Naive thymus-derived CD4-positive, alpha-beta T cell (primary cell): ENCODE measurements at regions not wholly inside any gene's neighbourhood (a gene's known extent, or its start where the extent isn't known, plus 50 kb on each side); places are given as distances from the start of the nearest gene placed in this dataset.

ENCODE experiments used
- ATAC-seq: fragments of 150-1000 bp; cut with Tn5 transposase; 2 replicates; pipeline ENCODE4 v1.10.0; 2021; ENCODE audit warnings: mild to moderate bottlenecking, moderate library complexity
- CTCF ChIA-PET: fragments of 350-600 bp; sonication (Branson Sonifier 250); formaldehyde crosslinking; loops from one replicate; lab custom pipeline; 2021; ENCODE audit warnings: antibody characterized with exemption; lab: Charles Lee
- POLR2A ChIA-PET: fragments of 350-600 bp; sonication (Branson Sonifier 250); formaldehyde crosslinking; loops from one replicate; lab custom pipeline; 2021; ENCODE audit warnings: antibody characterized with exemption, inconsistent platforms; lab: Charles Lee
- DNase-seq, 9 donors: peaks; one replicate each; pipeline versions ENCODE4 v3.0.0 to v3.0.0-alpha.2; 2020 to 2022; ENCODE audit warnings: mixed read lengths in 1 of 9
- H3K27ac ChIP-seq: one replicate; pipeline ENCODE4 v1.7.0; 2013; ENCODE audit warnings: mild to moderate bottlenecking, low read depth, low read length, moderate library complexity
- H3K27me3 ChIP-seq, 2 donors: one replicate each; pipeline ENCODE4 v1.7.0; 2013; ENCODE audit warnings: low read length in 2 of 2, mild to moderate bottlenecking in 2 of 2, moderate library complexity in 2 of 2; ENCODE audit not compliant: control insufficient read depth in 2 of 2, insufficient read depth in 2 of 2
- H3K36me3 ChIP-seq, 3 experiments: 1 replicate in 2 of 3; 2 replicates in 1 of 3; pipeline ENCODE4 v1.7.0; 2013; ENCODE audit warnings: low read length in 3 of 3, mild to moderate bottlenecking in 3 of 3, moderate library complexity in 1 of 3; ENCODE audit not compliant: insufficient read depth in 3 of 3, control insufficient read depth in 2 of 3
- H3K4me1 ChIP-seq, 2 donors: one replicate each; pipeline ENCODE4 v1.7.0; 2013; ENCODE audit warnings: low read length in 2 of 2, mild to moderate bottlenecking in 2 of 2, moderate library complexity in 1 of 2; ENCODE audit not compliant: control insufficient read depth in 2 of 2, insufficient read depth in 2 of 2
- H3K4me3 ChIP-seq: 2 replicates; pipeline ENCODE4 v1.7.0; 2013; ENCODE audit warnings: mild to moderate bottlenecking, low read length
- H3K9me3 ChIP-seq, 3 experiments: 1 replicate in 2 of 3; 2 replicates in 1 of 3; pipeline ENCODE4 v1.7.0; 2013; ENCODE audit warnings: low read length in 3 of 3; ENCODE audit not compliant: control insufficient read depth in 2 of 3
- H3K27ac Mint-ChIP-seq, 9 donors: one replicate each; pipeline ENCODE4 v1.8.0; 2020 to 2022; ENCODE audit warnings: mixed read lengths in 9 of 9, mild to moderate bottlenecking in 8 of 9, moderate library complexity in 5 of 9, inconsistent platforms in 2 of 9
- H3K27me3 Mint-ChIP-seq, 5 donors: one replicate each; pipeline ENCODE4 v1.8.0; 2021 to 2022; ENCODE audit warnings: mixed read lengths in 5 of 5, mild to moderate bottlenecking in 1 of 5
- H3K36me3 Mint-ChIP-seq, 5 donors: one replicate each; pipeline ENCODE4 v1.8.0; 2020 to 2022; ENCODE audit warnings: mixed read lengths in 5 of 5, mild to moderate bottlenecking in 3 of 5, inconsistent platforms in 1 of 5
- H3K4me1 Mint-ChIP-seq, 7 donors: one replicate each; pipeline ENCODE4 v1.8.0; 2020 to 2022; ENCODE audit warnings: mixed read lengths in 7 of 7, mild to moderate bottlenecking in 3 of 7, inconsistent platforms in 1 of 7
- H3K4me3 Mint-ChIP-seq, 10 donors: one replicate each; pipeline ENCODE4 v1.8.0; 2020 to 2022; ENCODE audit warnings: mild to moderate bottlenecking in 10 of 10, mixed read lengths in 10 of 10, moderate library complexity in 6 of 10, inconsistent platforms in 2 of 10
- H3K9me3 Mint-ChIP-seq, 11 donors: one replicate each; pipeline ENCODE4 v1.8.0; 2020 to 2022; ENCODE audit warnings: mixed read lengths in 11 of 11, mild to moderate bottlenecking in 4 of 11, inconsistent platforms in 1 of 11, moderate library complexity in 1 of 11
- intact Hi-C, 2 donors: fragments of 100-400 bp; cut with micrococcal nuclease; formaldehyde crosslinking; loops; one replicate each; pipeline ENCODE4 v1.15.1; 2023

- ATAC-seq = no peak
- Mint-ChIP-seq H3K9me3 (peaks cover 5 to 23% (median 18%) of the 10 kb centered on the region in 11 donors), H3K4me3 (peak overlapping the region in 1 of 10 donors; percentile 22)
Observed at GRCh38 chr5:3412146-3412545, 183.5 kb upstream of the IRX1 start.

GRCh38 chr5:3411363-3411762 is 184.3 kb upstream of the IRX1 start:
- no peaks in the 10 kb centered on the region for H3K4me1 ChIP-seq
- peaks cover 5 to 30% (median 19%) of the 10 kb centered on the region in 11 donors for H3K9me3 Mint-ChIP-seq
- no peak for ATAC-seq
- no peaks in the 10 kb centered on the region for H3K9me3 ChIP-seq
- H3K4me3 Mint-ChIP-seq = no peak overlapping the region
- peaks cover 0 to 8% (median 4%) of the 10 kb centered on the region in 7 donors for H3K4me1 Mint-ChIP-seq
- H3K36me3 Mint-ChIP-seq = peaks cover 0 to 11% (median 0%) of the 10 kb centered on the region in 5 donors
- H3K4me3 ChIP-seq = no peak overlapping the region
- peaks cover 0 to 9% (median 0%) of the 10 kb centered on the region in 5 donors for H3K27me3 Mint-ChIP-seq
- POLR2A ChIA-PET = no interaction called here
- CTCF ChIA-PET = no interaction called here
- DNase-seq = no peak
- H3K27me3 ChIP-seq = no peaks in the 10 kb centered on the region
- H3K27ac ChIP-seq = no peak overlapping the region
- H3K36me3 ChIP-seq = no peaks in the 10 kb centered on the region
- intact Hi-C loops = no loop called here
- H3K27ac Mint-ChIP-seq = no peak overlapping the region

More at GRCh38 chr5:3412146-3412545, 183.5 kb upstream of the IRX1 start:
- Histone ChIP-seq H3K4me1 (no peaks in the 10 kb centered on the region), H3K36me3 (no peaks in the 10 kb centered on the region), H3K9me3 (no peaks in the 10 kb centered on the region), H3K4me3 (no peak overlapping the region), H3K27ac (no peak overlapping the region), H3K27me3 (no peaks in the 10 kb centered on the region)
- POLR2A ChIA-PET = no interaction called here
- Mint-ChIP-seq H3K27ac (no peak overlapping the region), H3K4me1 (peaks cover 0 to 8% (median 4%) of the 10 kb centered on the region in 7 donors), H3K27me3 (peaks cover 0 to 12% (median 0%) of the 10 kb centered on the region in 5 donors), H3K36me3 (peaks cover 0 to 11% (median 0%) of the 10 kb centered on the region in 5 donors)
- intact Hi-C loops = no loop called here
- DNase-seq = no peak
- CTCF ChIA-PET = no interaction called here

- DNase-seq = no peak
- intact Hi-C loops = no loop called here
- ChIA-PET CTCF (no interaction called here), POLR2A (no interaction called here)
- Mint-ChIP-seq H3K27ac (no peak overlapping the region), H3K9me3 (peaks cover 4 to 33% (median 13%) of the 10 kb centered on the region in 11 donors), H3K36me3 (peaks cover 0 to 8% (median 0%) of the 10 kb centered on the region in 5 donors), H3K4me1 (no peaks in the 10 kb centered on the region), H3K27me3 (no peaks in the 10 kb centered on the region), H3K4me3 (no peak overlapping the region)
- Histone ChIP-seq H3K27me3 (no peaks in the 10 kb centered on the region), H3K4me3 (no peak overlapping the region), H3K9me3 (no peaks in the 10 kb centered on the region), H3K36me3 (no peaks in the 10 kb centered on the region), H3K27ac (no peak overlapping the region), H3K4me1 (no peaks in the 10 kb centered on the region)
- ATAC-seq = no peak
Observed at GRCh38 chr5:3401635-3402034, 194.0 kb upstream of the IRX1 start.

- POLR2A ChIA-PET = no interaction called here
- CTCF ChIA-PET = no interaction called here
- ATAC-seq = no peak
- peaks cover 0 to 8% (median 0%) of the 10 kb centered on the region in 5 donors for H3K36me3 Mint-ChIP-seq
- H3K27me3 ChIP-seq = no peaks in the 10 kb centered on the region
- no peaks in the 10 kb centered on the region for H3K4me1 ChIP-seq
- peaks cover 4 to 24% (median 12%) of the 10 kb centered on the region in 11 donors for H3K9me3 Mint-ChIP-seq
- H3K4me1 Mint-ChIP-seq = no peaks in the 10 kb centered on the region
- no peaks in the 10 kb centered on the region for H3K9me3 ChIP-seq
- H3K4me3 ChIP-seq = no peak overlapping the region
- intact Hi-C loops = no loop called here
- no peak overlapping the region for H3K27ac ChIP-seq
- no peaks in the 10 kb centered on the region for H3K36me3 ChIP-seq
- H3K27ac Mint-ChIP-seq = no peak overlapping the region
- H3K4me3 Mint-ChIP-seq = no peak overlapping the region
- no peaks in the 10 kb centered on the region for H3K27me3 Mint-ChIP-seq
- no peak for DNase-seq
Observed at GRCh38 chr5:3400659-3401058, 195.0 kb upstream of the IRX1 start.

- no peak overlapping the region for H3K4me3 Mint-ChIP-seq
- ChIA-PET CTCF (no interaction called here), POLR2A (no interaction called here)
- H3K27me3 Mint-ChIP-seq = no peaks in the 10 kb centered on the region
- no peaks in the 10 kb centered on the region for H3K4me1 ChIP-seq
- H3K9me3 ChIP-seq = no peaks in the 10 kb centered on the region
- no peak overlapping the region for H3K4me3 ChIP-seq
- intact Hi-C loops = no loop called here
- no peaks in the 10 kb centered on the region for H3K27me3 ChIP-seq
- DNase-seq (no peak), ATAC-seq (no peak)
- peak overlapping the region in 1 of 9 donors; percentile 25 for H3K27ac Mint-ChIP-seq
- no peaks in the 10 kb centered on the region for H3K36me3 ChIP-seq
- H3K9me3 Mint-ChIP-seq = peaks cover 3 to 20% (median 10%) of the 10 kb centered on the region in 11 donors
- H3K27ac ChIP-seq = no peak overlapping the region
- H3K36me3 Mint-ChIP-seq = peaks cover 0 to 8% (median 0%) of the 10 kb centered on the region in 5 donors
- no peaks in the 10 kb centered on the region for H3K4me1 Mint-ChIP-seq
Observed at GRCh38 chr5:3394891-3395599, 200.6 kb upstream of the IRX1 start.

- no peaks in the 10 kb centered on the region for H3K9me3 ChIP-seq
- H3K27ac Mint-ChIP-seq = no peak overlapping the region
- no peaks in the 10 kb centered on the region for H3K4me1 ChIP-seq
- POLR2A ChIA-PET = no interaction called here
- peaks cover 0 to 3% (median 0%) of the 10 kb centered on the region in 5 donors for H3K36me3 Mint-ChIP-seq
- H3K4me3 ChIP-seq = no peak overlapping the region
- H3K27me3 Mint-ChIP-seq = no peaks in the 10 kb centered on the region
- ATAC-seq (no peak), DNase-seq (no peak)
- no peaks in the 10 kb centered on the region for H3K4me1 Mint-ChIP-seq
- peaks cover 0 to 10% (median 3%) of the 10 kb centered on the region in 11 donors for H3K9me3 Mint-ChIP-seq
- no peaks in the 10 kb centered on the region for H3K27me3 ChIP-seq
- H3K27ac ChIP-seq = no peak overlapping the region
- no peaks in the 10 kb centered on the region for H3K36me3 ChIP-seq
- CTCF ChIA-PET = no interaction called here
- no peak overlapping the region for H3K4me3 Mint-ChIP-seq
- intact Hi-C loops = no loop called here
Observed at GRCh38 chr5:3393920-3394597, 201.6 kb upstream of the IRX1 start.
